ENCODE measurements at regions not wholly inside any gene's neighbourhood (a gene's known extent, or its start where the extent isn't known, plus 50 kb on each side); places are given as distances from the start of the nearest gene placed in this dataset.
"Not testable (repeated sequence)": the region's sequence is repeated elsewhere in the genome, so short reads cannot be mapped to it uniquely, and the experiment has no call there.

- not testable (repeated sequence) for TF ChIP-seq ESRRA (CRISPR knock-in tag; IDR thresholded peaks at IDR 0.05; ENCODE audit: borderline replicate concordance); CTCF (IDR thresholded peaks at IDR 0.05); ZSCAN18 (CRISPR knock-in tag; IDR thresholded peaks at IDR 0.05); USF1 (CRISPR knock-in tag; IDR thresholded peaks at IDR 0.05); SOX15 (CRISPR knock-in tag; IDR thresholded peaks at IDR 0.05); ZNF121 (CRISPR knock-in tag; IDR thresholded peaks at IDR 0.05); ELF4 (CRISPR knock-in tag; IDR thresholded peaks at IDR 0.05; ENCODE audit: low read depth); NFYB (CRISPR knock-in tag; conservative IDR thresholded peaks at IDR 0.05; ENCODE audit: low read depth); NFE2L1 (CRISPR knock-in tag; IDR thresholded peaks at IDR 0.05); ZNF263 (CRISPR knock-in tag; IDR thresholded peaks at IDR 0.05; ENCODE audit: low read depth); ATF3 (CRISPR knock-in tag; conservative IDR thresholded peaks at IDR 0.05)
These were observed 128.1 kb downstream of the NPIPA7 start for GRCh38 chr16:16507041-16507440.

Data from WTC11 (cell line).